ENCODE measurements at regions not wholly inside any gene's neighbourhood (a gene's known extent, or its start where the extent isn't known, plus 50 kb on each side); places are given as distances from the start of the nearest gene placed in this dataset.

DNA sequence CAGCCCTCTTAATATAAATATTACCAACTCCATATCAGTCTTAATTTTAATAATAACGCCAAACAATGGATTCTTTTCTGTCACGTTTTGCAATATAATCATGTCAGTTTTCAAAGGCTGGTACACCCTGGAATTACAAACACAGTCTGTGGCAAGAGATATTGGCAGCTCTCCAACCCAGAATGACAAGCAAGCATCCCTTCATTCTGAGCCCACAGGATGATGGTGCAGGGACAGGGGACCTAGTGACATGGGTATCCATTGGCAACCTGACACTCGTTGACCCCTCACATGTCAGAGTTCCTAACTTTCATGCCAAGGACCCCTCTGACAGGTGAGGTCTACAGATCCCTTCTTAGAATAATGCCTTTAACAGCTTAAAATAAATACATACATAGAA is 154.5 kb upstream of the TSC22D2 start:
- dilution Hi-C loops (cut with MboI; ENCODE audit: extremely low pct_ligation_motif_present, low sequenced_read_pairs) = no loop called here
- H3K79me2 ChIP-seq (ENCODE audit: control insufficient read depth, insufficient read depth, low read length) = no peaks in the 10 kb centered on the region
- no peaks in the 10 kb centered on the region for H3K27me3 ChIP-seq (ENCODE audit: control insufficient read depth, extremely low read depth, insufficient read depth, low read length)
- FAIRE-seq = no peak
- H3K36me3 ChIP-seq (ENCODE audit: control insufficient read depth in 2 of 2, extremely low read depth in 1 of 2, insufficient read depth in 2 of 2, low read length in 2 of 2) = no peaks in the 10 kb centered on the region
- H4K20me1 ChIP-seq (ENCODE audit: control insufficient read depth, extremely low read depth, insufficient read depth, low read length) = no peaks in the 10 kb centered on the region
- H3K4me3 ChIP-seq (ENCODE audit: control insufficient read depth in 2 of 3, extremely low read depth in 1 of 3, insufficient read depth in 2 of 3, low read depth in 1 of 3, low read length in 3 of 3) = no peak overlapping the region
- no peak overlapping the region for H3K27ac ChIP-seq (ENCODE audit: control insufficient read depth, insufficient read depth, low read length)
- no peaks in the 10 kb centered on the region for H3K9me3 ChIP-seq (ENCODE audit: control insufficient read depth, low read depth, low read length)
- peaks cover 15% of the 10 kb centered on the region for H3K4me1 ChIP-seq (ENCODE audit: control insufficient read depth, extremely low read depth, insufficient read depth, low read length)
- TF ChIP-seq EZH2 (IDR thresholded peaks at IDR 0.05; ENCODE audit: low read length) (no peak), CTCF (optimal IDR thresholded peaks at IDR 0.05 in 1 of 3, IDR thresholded peaks at IDR 0.05 in 1 of 3, conservative IDR thresholded peaks at IDR 0.05 in 1 of 3; ENCODE audit: extremely low read depth in 1 of 3, insufficient read depth in 2 of 3, low read length in 3 of 3) (no peak)
- no peak overlapping the region for H2AFZ ChIP-seq (ENCODE audit: control insufficient read depth, low read length)
- no peaks in the 10 kb centered on the region for H3K9me1 ChIP-seq (ENCODE audit: control insufficient read depth, extremely low read depth, insufficient read depth, low read length)
- H3K9ac ChIP-seq (ENCODE audit: control insufficient read depth, extremely low read depth, insufficient read depth, low read length) = no peak overlapping the region
- DNase-seq (ENCODE audit: low read depth, low spot score) = no peak
- no peak overlapping the region for H3K4me2 ChIP-seq (ENCODE audit: control insufficient read depth, extremely low read depth, insufficient read depth, low read depth, low read length)

GRCh38 chr3:150252462-150252861 is 155.6 kb upstream of the TSC22D2 start:
- TF ChIP-seq CTCF (optimal IDR thresholded peaks at IDR 0.05 in 1 of 3, IDR thresholded peaks at IDR 0.05 in 1 of 3, conservative IDR thresholded peaks at IDR 0.05 in 1 of 3; ENCODE audit: extremely low read depth in 1 of 3, insufficient read depth in 2 of 3, low read length in 3 of 3) (no peak), EZH2 (IDR thresholded peaks at IDR 0.05; ENCODE audit: low read length) (no peak)
- H3K9ac ChIP-seq (ENCODE audit: control insufficient read depth, extremely low read depth, insufficient read depth, low read length) = no peak overlapping the region
- H3K27me3 ChIP-seq (ENCODE audit: control insufficient read depth, extremely low read depth, insufficient read depth, low read length) = no peaks in the 10 kb centered on the region
- dilution Hi-C loops (cut with MboI; ENCODE audit: extremely low pct_ligation_motif_present, low sequenced_read_pairs) = no loop called here
- FAIRE-seq (no peak), DNase-seq (ENCODE audit: low read depth, low spot score) (no peak)
- no peaks in the 10 kb centered on the region for H3K79me2 ChIP-seq (ENCODE audit: control insufficient read depth, insufficient read depth, low read length)
- no peaks in the 10 kb centered on the region for H3K36me3 ChIP-seq (ENCODE audit: control insufficient read depth in 2 of 2, extremely low read depth in 1 of 2, insufficient read depth in 2 of 2, low read length in 2 of 2)
- H4K20me1 ChIP-seq (ENCODE audit: control insufficient read depth, extremely low read depth, insufficient read depth, low read length) = no peaks in the 10 kb centered on the region
- no peak overlapping the region for H3K4me3 ChIP-seq (ENCODE audit: control insufficient read depth in 2 of 3, extremely low read depth in 1 of 3, insufficient read depth in 2 of 3, low read depth in 1 of 3, low read length in 3 of 3)
- no peaks in the 10 kb centered on the region for H3K9me3 ChIP-seq (ENCODE audit: control insufficient read depth, low read depth, low read length)
- no peaks in the 10 kb centered on the region for H3K9me1 ChIP-seq (ENCODE audit: control insufficient read depth, extremely low read depth, insufficient read depth, low read length)
- peaks cover 20% of the 10 kb centered on the region for H3K4me1 ChIP-seq (ENCODE audit: control insufficient read depth, extremely low read depth, insufficient read depth, low read length)
- H2AFZ ChIP-seq (ENCODE audit: control insufficient read depth, low read length) = peak overlapping the region; percentile 10
- H3K27ac ChIP-seq (ENCODE audit: control insufficient read depth, insufficient read depth, low read length) = no peak overlapping the region
- no peak overlapping the region for H3K4me2 ChIP-seq (ENCODE audit: control insufficient read depth, extremely low read depth, insufficient read depth, low read depth, low read length)
